DMS53 treated with DMSO at 0.1 percent for 48 hours (cell line): ENCODE measurements at regions not wholly inside any gene's neighbourhood (a gene's known extent, or its start where the extent isn't known, plus 50 kb on each side); places are given as distances from the start of the nearest gene placed in this dataset.

Source experiments
- DNase-seq: peaks from one replicate; lab custom pipeline; 2025; ENCODE audit not compliant: unreplicated experiment; lab: John Stamatoyannopoulos, UW

DNA sequence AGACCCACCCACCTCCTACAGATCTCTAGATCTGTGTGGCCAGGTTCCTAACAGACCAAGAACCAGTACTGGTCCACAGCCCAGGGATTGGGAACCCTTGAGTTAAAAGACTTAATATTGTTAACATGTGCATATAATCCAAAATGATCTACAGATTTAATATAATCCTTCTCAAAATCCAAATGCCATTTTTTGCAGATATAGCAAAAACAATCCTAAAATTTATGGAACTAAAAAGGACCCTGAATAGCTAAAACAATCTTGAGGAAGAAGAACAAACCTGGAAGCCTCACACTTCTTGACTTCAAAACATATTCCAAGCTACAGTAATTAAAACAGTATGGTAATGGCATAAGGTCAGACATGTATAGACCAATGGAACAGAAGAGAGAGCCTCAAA is 206.9 kb upstream of the SIX2 start:
- no peak for DNase-seq

- no peak for DNase-seq
Measured at GRCh38 chr2:45214550-45214949, 205.3 kb upstream of the SIX2 start.

DNA sequence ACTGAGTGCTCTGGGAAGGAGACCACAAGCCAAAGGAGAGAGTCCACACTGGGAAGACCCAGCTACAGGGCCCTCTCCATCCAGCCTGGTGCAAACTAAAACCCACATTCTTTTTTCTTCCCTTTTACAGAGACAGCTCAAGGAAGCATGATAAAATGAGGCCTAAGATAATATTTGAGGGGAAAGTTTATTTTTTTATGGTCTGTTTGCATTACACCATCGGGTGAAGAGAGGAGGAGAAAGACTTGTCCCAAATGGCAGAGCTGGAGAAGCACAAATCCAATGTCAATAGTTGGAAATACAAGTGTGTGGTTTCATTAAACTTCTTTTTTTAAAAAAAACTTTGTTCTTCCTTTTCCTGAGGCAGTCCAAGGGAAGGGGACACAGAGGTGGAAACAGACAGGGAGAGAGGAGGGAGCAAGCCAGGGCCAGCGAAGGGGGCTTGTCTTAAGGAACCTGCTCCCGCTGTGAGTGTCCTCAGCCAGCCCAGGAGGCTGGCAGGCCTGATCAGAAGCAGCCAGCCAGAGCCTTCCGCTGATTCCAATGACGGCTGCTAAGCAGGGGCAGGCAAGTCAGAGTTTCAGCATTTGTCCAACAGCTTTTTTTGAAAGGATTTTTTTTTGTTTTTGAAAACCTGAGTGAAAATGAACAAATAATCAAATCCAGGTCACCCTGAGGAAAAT is 203.8 kb upstream of the SIX2 start:
- no peak for DNase-seq

GRCh38 chr2:45211636-45212035 is 202.4 kb upstream of the SIX2 start:
- no peak for DNase-seq

DNA sequence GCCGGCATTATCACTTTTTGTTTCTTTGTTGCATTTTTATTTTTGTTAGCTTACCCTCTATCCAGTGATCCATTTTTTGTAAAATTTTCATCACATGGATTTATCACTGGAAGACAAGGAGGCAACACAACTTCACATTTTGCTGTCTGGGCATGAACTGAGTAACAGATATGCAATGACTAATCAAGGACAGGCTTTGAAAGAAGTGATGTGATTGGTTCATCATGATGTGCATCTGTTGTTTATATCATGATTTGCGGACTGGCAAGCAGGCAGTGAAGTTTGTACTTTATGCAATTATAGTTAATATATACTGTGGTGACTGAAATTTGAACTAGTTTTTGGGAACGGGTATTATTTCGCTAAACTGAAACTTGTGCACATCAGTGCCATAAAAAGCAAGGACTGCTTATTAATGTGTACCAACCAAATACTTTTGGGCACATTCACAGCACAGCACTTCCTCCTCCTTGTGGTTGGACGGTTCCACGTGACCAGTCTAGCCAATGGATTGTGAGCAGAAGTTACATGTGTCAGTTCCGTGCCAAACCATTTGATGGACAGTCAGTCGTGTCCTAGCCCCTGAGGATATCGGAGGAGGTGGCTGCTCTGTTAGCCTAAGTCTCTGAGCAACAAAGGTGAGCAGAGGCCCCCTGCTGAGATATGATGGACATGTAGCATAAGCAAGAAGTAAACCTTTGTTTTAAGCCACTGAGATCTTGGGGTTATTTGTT is 201.4 kb upstream of the SIX2 start:
- no peak for DNase-seq

DNA sequence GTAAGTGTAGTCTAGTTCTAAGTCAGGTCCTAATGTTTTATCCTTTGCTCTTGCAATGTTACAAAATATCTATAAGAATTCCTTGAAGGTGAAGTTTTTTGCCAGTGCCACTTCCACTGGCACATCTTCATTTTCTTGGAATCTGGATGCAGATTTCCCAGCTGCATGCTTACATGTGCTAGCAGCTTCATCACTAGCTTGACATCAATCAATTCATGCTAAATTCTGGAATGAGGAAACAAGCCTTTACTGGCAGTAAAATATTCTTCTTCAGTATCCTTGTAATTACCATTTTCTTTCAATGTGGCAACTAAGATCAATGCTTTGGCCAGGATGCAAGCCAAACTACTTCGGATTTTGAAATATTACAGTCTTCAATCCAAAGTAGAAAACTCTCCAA is 200.6 kb upstream of the SIX2 start:
- DNase-seq, result no peak

GRCh38 chr2:45209302-45209701 is 200.1 kb upstream of the SIX2 start:
- DNase-seq, result no peak

- DNase-seq, result no peak
Measured at GRCh38 chr2:45207101-45207500, 197.8 kb upstream of the SIX2 start.

- no peak for DNase-seq
Measured at GRCh38 chr2:45205985-45206384, 196.7 kb upstream of the SIX2 start.

DNA sequence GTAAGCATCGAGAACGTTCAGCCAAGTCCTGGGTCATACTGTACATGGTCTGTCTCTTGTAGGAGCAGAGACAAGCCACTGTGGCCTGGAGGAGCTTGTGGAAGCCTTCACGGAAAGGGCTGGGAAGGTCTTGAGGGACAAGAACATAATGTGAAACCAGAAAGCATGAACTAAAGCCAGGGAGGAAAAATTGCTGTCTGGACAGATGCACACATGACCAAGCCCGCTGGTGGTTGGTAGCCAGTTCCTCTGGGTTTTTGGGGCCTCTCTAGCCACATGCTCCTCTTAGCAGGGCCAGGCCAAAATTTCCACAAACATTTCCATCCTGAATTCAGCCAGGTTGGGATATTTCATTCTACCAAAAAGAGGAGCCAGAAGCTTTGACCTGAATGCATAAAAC is 196.2 kb upstream of the SIX2 start:
- no peak for DNase-seq

- DNase-seq, result no peak
Measured at GRCh38 chr2:45203400-45203799, 194.1 kb upstream of the SIX2 start.

DNA sequence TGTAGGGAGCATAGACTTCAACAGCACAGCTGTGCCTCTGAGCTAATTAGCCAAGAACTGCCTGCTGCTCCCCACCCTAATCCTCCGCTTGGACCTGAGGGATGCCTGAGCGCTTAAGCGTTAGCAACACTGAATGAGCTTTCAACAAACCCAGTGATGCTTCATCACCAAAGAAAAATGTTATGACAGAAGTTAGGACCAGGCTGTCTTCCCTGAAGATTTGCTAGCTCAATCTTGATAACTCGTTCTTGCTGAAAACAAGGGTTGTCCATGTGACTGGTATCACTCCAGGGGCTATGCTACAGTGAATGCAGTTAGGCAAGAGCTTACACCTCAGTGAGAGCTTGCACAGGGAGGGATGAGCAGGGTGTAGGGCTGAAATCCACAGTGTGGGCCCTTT is 190.7 kb upstream of the SIX2 start:
- DNase-seq, result no peak

- no peak for DNase-seq
Measured at GRCh38 chr2:45195916-45196315, 186.7 kb upstream of the SIX2 start.

DNA sequence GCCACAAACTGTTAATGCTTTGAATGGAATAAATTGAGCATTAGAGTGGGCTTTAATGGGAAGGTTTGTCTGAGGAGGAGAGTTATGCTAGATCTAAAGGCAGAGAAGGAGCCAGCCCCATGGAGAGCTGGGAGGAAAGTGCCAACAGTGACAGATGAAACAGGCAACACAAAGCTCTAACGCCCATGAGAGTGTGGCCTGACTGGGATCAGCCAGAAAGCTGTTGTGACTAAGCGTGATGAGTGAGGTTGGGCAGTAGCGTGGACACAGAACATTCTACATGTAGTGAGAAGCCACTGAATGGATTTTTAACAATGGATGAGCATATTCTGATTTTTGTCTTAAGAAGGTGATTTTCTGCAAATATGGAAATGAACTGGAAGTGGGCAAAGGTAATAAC is 185.3 kb upstream of the SIX2 start:
- no peak for DNase-seq

DNA sequence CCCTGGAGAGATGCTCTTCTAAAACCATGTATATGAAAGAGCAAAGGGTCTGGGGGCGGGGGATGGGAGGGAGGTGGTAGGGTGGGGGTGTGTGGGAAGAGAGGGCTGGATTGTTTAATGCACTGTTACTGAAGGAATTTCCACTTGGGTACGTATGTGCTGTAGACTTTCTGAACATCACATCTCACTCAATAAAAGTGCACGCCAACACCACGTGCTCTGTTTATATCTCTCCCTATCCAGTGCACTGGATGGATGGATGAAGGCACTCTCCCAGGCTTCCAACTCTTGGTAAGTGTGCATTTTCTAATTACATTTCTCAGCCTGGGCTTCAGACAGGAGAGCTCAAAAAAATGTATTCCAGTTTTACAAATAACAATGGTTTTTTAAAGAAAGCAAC is 184.3 kb upstream of the SIX2 start:
- no peak for DNase-seq

GRCh38 chr2:45192991-45193390 is 183.7 kb upstream of the SIX2 start:
- DNase-seq, result no peak

DNA sequence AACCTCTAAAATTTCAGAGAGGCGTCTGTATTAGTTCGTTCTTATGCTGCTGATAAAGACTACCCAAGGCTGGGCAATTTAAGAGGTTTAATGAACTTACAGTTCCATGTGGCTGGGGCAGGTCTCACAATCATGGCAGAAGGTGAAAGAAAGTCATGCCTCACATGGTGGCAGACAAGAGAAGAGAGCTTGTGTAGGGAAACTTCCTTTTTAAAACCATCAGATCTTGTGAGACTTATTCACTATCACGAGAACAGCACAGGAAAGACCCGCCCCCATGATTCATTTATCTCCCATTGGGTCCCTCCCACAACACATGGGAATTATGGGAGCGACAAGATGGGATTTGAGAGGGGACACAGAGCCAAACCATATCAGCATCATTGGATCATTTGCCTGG is 183.2 kb upstream of the SIX2 start:
- DNase-seq, result no peak

DNA sequence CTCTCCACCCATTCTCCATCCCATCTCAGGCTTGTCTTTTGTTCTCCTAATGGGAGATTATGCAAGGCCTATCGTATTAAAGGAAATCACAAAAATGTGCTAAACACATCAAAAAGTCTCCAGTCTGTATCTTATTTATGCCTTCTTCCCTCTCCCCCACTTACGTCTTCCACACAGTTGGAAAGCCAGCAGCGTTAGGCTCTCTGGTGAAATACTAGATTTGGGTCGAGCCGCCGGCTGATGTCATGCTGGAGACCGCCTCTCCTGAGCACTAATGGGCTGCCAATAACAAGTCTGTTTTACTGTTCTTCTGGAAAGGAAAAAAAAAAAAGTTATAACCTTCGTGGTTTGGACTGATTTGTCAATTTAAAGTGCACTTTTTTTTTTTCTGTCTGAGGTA is 182.7 kb upstream of the SIX2 start:
- no peak for DNase-seq

DNA sequence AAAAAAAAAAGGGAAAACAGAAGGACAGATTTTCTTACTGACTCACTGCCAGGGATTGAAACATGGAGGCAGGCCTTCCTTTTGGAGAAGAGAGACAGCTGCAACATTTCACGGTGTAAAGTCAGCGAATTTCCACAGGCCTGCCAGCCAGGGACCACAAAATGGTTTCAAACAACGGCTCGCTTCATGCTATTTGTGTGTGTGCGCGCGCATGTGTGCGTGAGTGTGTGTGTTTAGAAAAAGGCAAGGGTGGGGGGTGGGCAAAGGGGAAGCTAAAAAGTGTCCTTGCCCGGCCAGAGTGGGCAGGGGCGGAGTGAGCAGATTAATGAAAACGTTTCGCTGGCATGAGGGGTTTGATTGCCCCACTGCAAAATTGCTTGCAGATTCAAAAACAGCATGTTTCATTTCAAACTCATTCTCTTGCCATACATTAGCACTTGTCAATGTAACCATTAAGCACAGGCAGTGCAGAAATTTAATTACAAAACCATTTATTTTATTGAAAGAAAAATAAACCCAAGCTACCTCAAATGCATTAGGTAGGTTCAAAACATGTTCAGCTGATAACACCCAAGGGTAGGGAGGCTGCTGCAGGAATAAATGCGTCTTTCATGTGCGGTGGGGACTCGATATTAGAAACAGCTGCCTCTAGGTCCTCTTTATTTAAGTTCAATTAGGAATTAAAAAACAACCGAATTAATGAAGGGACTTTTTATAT is 182.1 kb upstream of the SIX2 start:
- no peak for DNase-seq

- no peak for DNase-seq
Measured at GRCh38 chr2:45190481-45190942, 181.3 kb upstream of the SIX2 start.

DNA sequence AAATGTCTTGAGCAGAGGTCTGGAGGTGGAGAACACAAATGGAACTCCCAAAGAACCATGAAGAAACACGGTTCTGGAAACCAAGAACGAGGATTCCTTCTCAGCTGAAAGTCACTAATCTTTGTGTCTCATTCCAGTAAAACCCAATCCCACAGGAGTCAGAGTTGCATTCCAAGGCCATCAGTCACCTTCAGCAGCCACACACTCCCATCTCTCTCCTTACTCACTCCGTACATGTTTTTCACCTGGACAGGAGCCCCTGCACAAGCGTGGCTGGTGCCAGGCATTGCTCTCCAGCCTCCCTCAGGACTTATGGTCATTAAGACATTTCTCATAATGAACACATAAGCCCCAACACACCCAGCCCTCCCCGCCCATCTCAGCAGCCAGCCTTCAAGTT is 175.4 kb upstream of the SIX2 start:
- DNase-seq, result no peak

- no peak for DNase-seq
Measured at GRCh38 chr2:45182667-45183295, 173.5 kb upstream of the SIX2 start.
